ENCODE measurements at regions not wholly inside any gene's neighbourhood (a gene's known extent, or its start where the extent isn't known, plus 50 kb on each side); places are given as distances from the start of the nearest gene placed in this dataset.
"Not testable (repeated sequence)": the region's sequence is repeated elsewhere in the genome, so short reads cannot be mapped to it uniquely, and the experiment has no call there.

- Mint-ChIP-seq H3K27ac (no peak overlapping the region), H3K9me3 (peaks cover 25% of the 10 kb centered on the region), H3K36me3 (ENCODE audit: low read depth) (no peaks in the 10 kb centered on the region), H3K27me3 (ENCODE audit: insufficient read depth) (no peaks in the 10 kb centered on the region), H3K4me1 (ENCODE audit: low read depth) (no peaks in the 10 kb centered on the region), H3K4me3 (no peak overlapping the region)
- DNase-seq = no peak
- TF ChIP-seq, protein P1, sequence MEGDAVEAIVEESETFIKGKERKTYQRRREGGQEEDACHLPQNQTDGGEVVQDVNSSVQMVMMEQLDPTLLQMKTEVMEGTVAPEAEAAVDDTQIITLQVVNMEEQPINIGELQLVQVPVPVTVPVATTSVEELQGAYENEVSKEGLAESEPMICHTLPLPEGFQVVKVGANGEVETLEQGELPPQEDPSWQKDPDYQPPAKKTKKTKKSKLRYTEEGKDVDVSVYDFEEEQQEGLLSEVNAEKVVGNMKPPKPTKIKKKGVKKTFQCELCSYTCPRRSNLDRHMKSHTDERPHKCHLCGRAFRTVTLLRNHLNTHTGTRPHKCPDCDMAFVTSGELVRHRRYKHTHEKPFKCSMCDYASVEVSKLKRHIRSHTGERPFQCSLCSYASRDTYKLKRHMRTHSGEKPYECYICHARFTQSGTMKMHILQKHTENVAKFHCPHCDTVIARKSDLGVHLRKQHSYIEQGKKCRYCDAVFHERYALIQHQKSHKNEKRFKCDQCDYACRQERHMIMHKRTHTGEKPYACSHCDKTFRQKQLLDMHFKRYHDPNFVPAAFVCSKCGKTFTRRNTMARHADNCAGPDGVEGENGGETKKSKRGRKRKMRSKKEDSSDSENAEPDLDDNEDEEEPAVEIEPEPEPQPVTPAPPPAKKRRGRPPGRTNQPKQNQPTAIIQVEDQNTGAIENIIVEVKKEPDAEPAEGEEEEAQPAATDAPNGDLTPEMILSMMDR (IDR thresholded peaks at IDR 0.05) = no peak
Observed at GRCh38 chr4:148539387-148539786, 97.2 kb upstream of the NR3C2 start.

DNA sequence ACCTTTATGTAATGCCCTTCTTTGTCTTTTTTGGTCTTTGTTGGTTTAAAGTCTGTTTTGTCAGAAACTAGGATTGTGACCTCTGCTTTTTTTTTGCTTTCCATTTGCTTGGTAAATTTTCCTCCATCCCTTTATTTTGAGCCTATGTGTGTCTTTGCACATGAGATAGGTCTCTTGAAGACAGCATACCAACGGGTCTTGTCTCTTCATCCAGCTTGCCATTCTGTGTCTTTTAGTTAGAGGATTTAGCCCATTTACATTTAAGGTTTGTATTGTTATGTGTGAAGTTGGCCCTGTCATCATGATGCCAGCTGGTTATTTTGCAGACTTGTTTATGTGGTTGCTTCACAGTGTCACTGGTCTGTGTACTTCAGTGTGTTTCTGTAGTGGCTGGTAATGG lies 91.6 kb upstream of the NR3C2 start:
- not testable (repeated sequence) for DNase-seq

GRCh38 chr4:148530114-148530513 lies 87.9 kb upstream of the NR3C2 start:
- H3K9me3 Mint-ChIP-seq = peaks cover 58% of the 10 kb centered on the region
- no peaks in the 10 kb centered on the region for H3K36me3 Mint-ChIP-seq (ENCODE audit: low read depth)
- no peak for DNase-seq
- no peak overlapping the region for H3K4me3 Mint-ChIP-seq
- TF ChIP-seq, protein P1 (IDR thresholded peaks at IDR 0.05) = no peak
- no peak overlapping the region for H3K27ac Mint-ChIP-seq
- H3K27me3 Mint-ChIP-seq (ENCODE audit: insufficient read depth) = no peaks in the 10 kb centered on the region
- no peaks in the 10 kb centered on the region for H3K4me1 Mint-ChIP-seq (ENCODE audit: low read depth)

More for the DNA sequence above, 91.6 kb upstream of the NR3C2 start:
- not testable (repeated sequence) for H3K27me3 Mint-ChIP-seq (ENCODE audit: insufficient read depth); H3K27ac Mint-ChIP-seq; H3K4me3 Mint-ChIP-seq; H3K4me1 Mint-ChIP-seq (ENCODE audit: low read depth); H3K36me3 Mint-ChIP-seq (ENCODE audit: low read depth)
- peaks cover 49% of the 10 kb centered on the region for H3K9me3 Mint-ChIP-seq

DNA sequence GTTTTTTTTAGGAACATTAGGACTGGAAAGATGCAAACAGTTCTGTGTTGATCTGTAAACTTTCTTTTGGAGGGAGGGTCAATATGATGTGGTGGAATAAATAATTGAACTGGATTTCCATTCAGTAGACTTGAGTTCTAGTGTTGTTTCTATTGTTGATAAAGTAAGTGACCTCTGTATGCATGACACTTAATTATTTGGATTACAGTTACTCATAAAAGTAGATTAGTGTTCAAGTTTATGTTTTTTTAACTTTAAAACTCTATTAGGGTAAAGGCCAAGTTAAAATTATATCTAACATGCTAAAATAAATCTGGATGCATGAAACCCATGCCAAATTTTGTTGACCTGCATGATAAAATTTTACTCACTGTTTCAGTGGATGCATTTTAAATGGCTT lies 85.4 kb upstream of the NR3C2 start:
- no peak for DNase-seq
- Mint-ChIP-seq H3K27ac (no peak overlapping the region), H3K36me3 (ENCODE audit: low read depth) (no peaks in the 10 kb centered on the region), H3K27me3 (ENCODE audit: insufficient read depth) (no peaks in the 10 kb centered on the region), H3K9me3 (peaks cover 42% of the 10 kb centered on the region), H3K4me3 (no peak overlapping the region), H3K4me1 (ENCODE audit: low read depth) (no peaks in the 10 kb centered on the region)
- TF ChIP-seq, protein P1 (IDR thresholded peaks at IDR 0.05) = no peak

DNA sequence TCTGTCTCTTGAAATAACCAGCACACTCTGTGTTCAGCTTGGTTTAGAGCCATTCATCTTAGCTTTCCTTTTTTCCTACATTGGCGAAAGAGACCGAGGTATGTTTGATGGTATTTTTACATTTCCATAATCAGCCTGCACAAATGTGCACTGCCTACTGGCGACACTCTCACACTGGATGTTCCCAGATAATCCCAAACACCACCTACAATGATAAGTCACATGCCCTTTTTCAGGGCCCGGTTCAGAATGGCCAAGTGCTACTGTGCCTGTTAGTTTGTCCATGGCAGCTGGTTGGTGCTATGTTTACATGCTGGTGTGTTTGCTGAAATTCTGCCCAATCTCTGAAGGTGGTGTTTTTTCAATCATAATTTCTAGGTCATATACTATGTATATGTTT lies 80.8 kb upstream of the NR3C2 start:
- no peak overlapping the region for H3K4me3 Mint-ChIP-seq
- TF ChIP-seq, protein P1 (IDR thresholded peaks at IDR 0.05) = no peak
- no peaks in the 10 kb centered on the region for H3K27me3 Mint-ChIP-seq (ENCODE audit: insufficient read depth)
- no peak for DNase-seq
- no peaks in the 10 kb centered on the region for H3K36me3 Mint-ChIP-seq (ENCODE audit: low read depth)
- peaks cover 58% of the 10 kb centered on the region for H3K9me3 Mint-ChIP-seq
- no peaks in the 10 kb centered on the region for H3K4me1 Mint-ChIP-seq (ENCODE audit: low read depth)
- no peak overlapping the region for H3K27ac Mint-ChIP-seq

- Mint-ChIP-seq H3K36me3 (ENCODE audit: low read depth) (no peaks in the 10 kb centered on the region), H3K4me1 (ENCODE audit: low read depth) (no peaks in the 10 kb centered on the region), H3K27ac (no peak overlapping the region), H3K9me3 (peaks cover 44% of the 10 kb centered on the region), H3K27me3 (ENCODE audit: insufficient read depth) (no peaks in the 10 kb centered on the region), H3K4me3 (no peak overlapping the region)
- TF ChIP-seq, protein P1 (IDR thresholded peaks at IDR 0.05) = no peak
- DNase-seq = no peak
Observed at GRCh38 chr4:148515248-148515647, 73.0 kb upstream of the NR3C2 start.
